SK-N-MC (cell line): ENCODE measurements at regions not wholly inside any gene's neighbourhood (a gene's known extent, or its start where the extent isn't known, plus 50 kb on each side); places are given as distances from the start of the nearest gene placed in this dataset.
"Not testable (repeated sequence)": the region's sequence is repeated elsewhere in the genome, so short reads cannot be mapped to it uniquely, and the experiment has no call there.

ENCODE experiments used
- EZH2 ChIP-seq: fragments of 200-600 bp; sonication (generic); IDR thresholded peaks from one replicate; pipeline ENCODE4 v1.6.1; 2017; ENCODE audit warnings: antibody characterized with exemption
- POLR2AphosphoS5 ChIP-seq: IDR thresholded peaks from 2 replicates; pipeline ENCODE4 v1.6.1; 2012; ENCODE audit warnings: mild to moderate bottlenecking, low read depth, low read length, borderline replicate concordance

GRCh38 chr5:89634176-89634575, 751.2 kb upstream of the MEF2C start:
- not testable (repeated sequence) for TF ChIP-seq EZH2, POLR2AphosphoS5
